ENCODE measurements at regions not wholly inside any gene's neighbourhood (a gene's known extent, or its start where the extent isn't known, plus 50 kb on each side); places are given as distances from the start of the nearest gene placed in this dataset.

DNA sequence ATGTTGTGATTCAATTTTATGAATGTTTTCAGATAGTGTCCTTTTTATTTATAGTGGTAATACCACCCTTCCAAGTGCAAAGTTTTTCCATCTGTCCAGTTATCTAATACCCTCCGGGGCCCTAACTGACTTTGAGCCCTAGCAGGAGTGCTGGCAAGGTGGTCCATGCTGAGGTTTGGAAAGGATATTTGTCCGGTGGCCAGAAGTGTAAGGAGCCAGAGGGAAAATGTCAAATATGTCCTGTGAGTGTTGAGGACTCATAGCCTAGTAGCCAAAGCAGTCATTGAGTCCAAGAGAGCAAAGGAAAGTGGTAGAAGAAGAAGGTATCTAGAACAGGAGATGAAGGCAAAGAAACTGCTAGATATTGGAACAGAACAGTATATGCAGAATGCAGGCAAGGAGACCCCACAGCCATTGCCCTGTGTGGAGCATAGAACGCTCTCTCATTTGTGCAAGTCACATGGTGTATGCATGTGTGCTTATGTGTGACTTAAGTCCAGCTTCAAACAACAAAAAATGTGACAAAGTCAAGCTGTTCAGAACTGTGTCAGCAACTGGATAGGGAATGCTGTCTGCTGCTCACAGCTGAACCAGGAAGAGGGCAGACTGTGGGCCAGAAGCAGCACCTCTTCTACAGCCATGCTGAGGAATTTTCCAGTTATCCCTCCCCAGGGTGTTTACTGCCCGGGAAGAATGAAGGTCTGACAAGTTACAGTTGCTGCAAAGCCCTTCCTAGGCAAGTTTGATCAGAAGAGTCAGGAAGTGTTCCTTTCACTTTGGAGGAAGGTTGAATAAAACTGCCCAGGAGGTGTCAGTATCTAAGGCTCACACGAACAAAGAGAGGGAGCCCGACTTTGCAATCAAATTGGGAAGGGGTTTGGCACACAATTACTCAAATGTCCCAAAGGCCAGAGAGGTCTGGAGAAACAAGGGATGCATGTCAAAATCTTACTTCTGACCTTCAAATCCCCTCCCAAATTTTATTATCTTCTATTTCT, 463.3 kb upstream of the DMAC1 start:
- DNase-seq (ENCODE audit: low read depth), result no peak
- no peak overlapping the region for H3K4me3 ChIP-seq (ENCODE audit: low read length)
- TF ChIP-seq CTCF (conservative IDR thresholded peaks at IDR 0.05; ENCODE audit: low read depth, low read length), result no peak

DNA sequence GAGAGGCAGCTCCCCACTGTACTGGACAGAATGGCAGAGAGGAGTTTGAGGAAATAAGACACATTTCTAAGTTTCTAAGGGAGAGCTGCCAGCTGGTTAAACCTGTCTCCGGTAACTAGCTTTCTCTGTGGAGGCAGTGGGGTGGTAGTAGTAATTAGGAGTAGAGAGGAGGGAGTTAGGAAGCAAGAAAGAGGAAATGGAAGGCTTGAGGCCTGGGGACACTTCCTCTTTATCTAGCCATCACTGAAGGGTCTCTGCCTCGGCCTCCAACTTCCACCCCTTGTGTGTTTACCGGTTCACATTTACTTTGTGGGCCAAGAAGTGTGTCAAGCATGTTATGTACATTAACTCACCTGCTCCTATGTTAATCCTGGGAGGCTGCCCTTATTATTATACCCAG, 462.2 kb upstream of the DMAC1 start:
- H3K4me3 ChIP-seq (ENCODE audit: low read length), result no peak overlapping the region
- no peak for TF ChIP-seq CTCF (conservative IDR thresholded peaks at IDR 0.05; ENCODE audit: low read depth, low read length)
- DNase-seq (ENCODE audit: low read depth), result no peak

- TF ChIP-seq CTCF (conservative IDR thresholded peaks at IDR 0.05; ENCODE audit: low read depth, low read length), result no peak
- H3K4me3 ChIP-seq (ENCODE audit: low read length), result no peak overlapping the region
Measured at GRCh38 chr9:8259028-8259427, 459.4 kb upstream of the DMAC1 start.

DNA sequence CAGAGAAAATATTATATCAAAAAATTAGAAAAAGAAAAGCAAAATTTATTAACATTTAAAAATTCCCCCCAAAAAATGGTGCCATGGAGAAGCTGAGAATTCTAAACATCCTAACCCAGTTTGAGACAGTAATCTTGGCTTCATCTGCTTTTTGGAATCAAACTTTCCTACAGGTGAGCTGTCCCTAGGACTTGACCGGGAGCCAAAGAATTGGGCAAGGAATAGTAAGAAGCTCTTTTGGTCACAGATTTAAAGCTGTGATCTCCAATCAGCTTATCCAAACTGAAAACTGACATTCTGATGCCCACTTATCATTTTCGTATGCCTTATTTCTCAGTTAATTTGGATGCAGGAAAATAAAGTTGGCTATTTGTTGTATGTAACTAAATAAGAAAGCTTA, 457.3 kb upstream of the DMAC1 start:
- no peak for DNase-seq (ENCODE audit: low read depth)
- no peak for TF ChIP-seq CTCF (conservative IDR thresholded peaks at IDR 0.05; ENCODE audit: low read depth, low read length)
- no peak overlapping the region for H3K4me3 ChIP-seq (ENCODE audit: low read length)

More at GRCh38 chr9:8259028-8259427, 459.4 kb upstream of the DMAC1 start:
- DNase-seq (ENCODE audit: low read depth), result no peak

GRCh38 chr9:8255850-8256249, 456.3 kb upstream of the DMAC1 start:
- DNase-seq (ENCODE audit: low read depth), result no peak
- H3K4me3 ChIP-seq (ENCODE audit: low read length), result no peak overlapping the region
- TF ChIP-seq CTCF (conservative IDR thresholded peaks at IDR 0.05; ENCODE audit: low read depth, low read length), result no peak

DNA sequence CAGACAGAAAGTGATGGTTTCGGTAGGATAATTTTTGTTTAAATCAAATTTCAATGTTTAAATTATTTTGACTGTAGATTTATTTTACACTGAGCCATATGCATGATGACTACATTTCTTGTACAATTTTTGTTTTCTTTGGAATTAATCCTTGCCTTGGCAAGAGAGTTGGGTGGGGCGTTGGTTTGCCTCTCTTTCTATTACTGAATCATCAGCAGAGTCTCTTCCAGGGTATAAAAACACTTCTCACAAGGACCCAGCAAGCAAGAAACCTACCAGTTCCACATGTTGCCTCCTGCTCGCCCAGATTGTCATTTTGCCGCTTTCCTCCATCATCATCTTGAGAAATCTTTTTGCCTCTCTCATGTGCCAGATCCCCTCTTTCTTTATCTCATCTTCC, 455.0 kb upstream of the DMAC1 start:
- TF ChIP-seq CTCF (conservative IDR thresholded peaks at IDR 0.05; ENCODE audit: low read depth, low read length), result no peak
- no peak overlapping the region for H3K4me3 ChIP-seq (ENCODE audit: low read length)
- no peak for DNase-seq (ENCODE audit: low read depth)

DNA sequence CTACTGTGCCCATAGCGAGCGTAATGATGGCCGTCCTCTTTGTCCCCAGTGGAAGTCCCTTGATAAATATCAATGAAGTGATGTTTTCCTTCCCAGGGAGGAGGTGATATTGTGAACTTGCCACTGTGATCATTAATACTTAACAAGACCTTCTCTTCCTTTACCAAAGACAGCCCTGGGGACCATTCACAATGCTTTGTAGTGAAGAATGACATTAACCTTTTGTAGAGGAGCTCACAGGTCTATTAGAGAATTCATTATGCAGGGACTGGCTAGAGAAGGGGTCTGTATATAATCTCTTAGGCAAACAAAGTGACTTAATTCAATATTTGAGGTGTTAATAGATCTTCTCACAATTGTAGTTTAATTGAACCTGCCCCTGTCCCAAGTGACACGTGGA, 452.9 kb upstream of the DMAC1 start:
- no peak for TF ChIP-seq CTCF (conservative IDR thresholded peaks at IDR 0.05; ENCODE audit: low read depth, low read length)
- DNase-seq (ENCODE audit: low read depth), result no peak
- no peak overlapping the region for H3K4me3 ChIP-seq (ENCODE audit: low read length)

All from retinal pigment epithelial cell (primary cell).